Kidney epithelial cell (primary cell): ENCODE measurements at regions not wholly inside any gene's neighbourhood (a gene's known extent, or its start where the extent isn't known, plus 50 kb on each side); places are given as distances from the start of the nearest gene placed in this dataset.
"Not testable (repeated sequence)": the region's sequence is repeated elsewhere in the genome, so short reads cannot be mapped to it uniquely, and the experiment has no call there.

Source experiments
- DNase-seq: peaks from one replicate; pipeline ENCODE4 v3.0.0-alpha.2; 2010; ENCODE audit warnings: low read depth
- H3K27me3 ChIP-seq: 2 replicates; pipeline ENCODE4 v1.6.0; 2011; ENCODE audit warnings: low read length; ENCODE audit not compliant: control insufficient read depth, insufficient read depth
- H3K36me3 ChIP-seq: 2 replicates; pipeline ENCODE4 v1.5.1; 2011; ENCODE audit warnings: low read length; ENCODE audit not compliant: control insufficient read depth, insufficient read depth
- H3K4me3 ChIP-seq: 2 replicates; pipeline ENCODE4 v1.5.1; 2011; ENCODE audit warnings: low read depth, mild to moderate bottlenecking, control low read depth, low read length
- CTCF ChIP-seq: IDR thresholded peaks from 2 replicates; pipeline ENCODE4 v1.5.1; 2011; ENCODE audit warnings: mild to moderate bottlenecking, moderate library complexity, low read length, control low read depth, inconsistent platforms; ENCODE audit not compliant: insufficient read depth, poor library complexity, severe bottlenecking

- peaks cover 3% of the 10 kb centered on the region for H3K27me3 ChIP-seq
- no peak for TF ChIP-seq CTCF
- no peaks in the 10 kb centered on the region for H3K36me3 ChIP-seq
- DNase-seq: no peak
- H3K4me3 ChIP-seq: no peak overlapping the region
Observed at GRCh38 chr6:167688123-167688522, 138.6 kb upstream of the AFDN start.

GRCh38 chr6:167689278-167689677, 137.4 kb upstream of the AFDN start:
- no peak for DNase-seq
- Histone ChIP-seq H3K36me3 (no peaks in the 10 kb centered on the region), H3K27me3 (peaks cover 3% of the 10 kb centered on the region), H3K4me3 (no peak overlapping the region)
- no peak for TF ChIP-seq CTCF

- TF ChIP-seq CTCF: no peak
- H3K36me3 ChIP-seq: no peaks in the 10 kb centered on the region
- DNase-seq: no peak
- H3K4me3 ChIP-seq: no peak overlapping the region
- peaks cover 3% of the 10 kb centered on the region for H3K27me3 ChIP-seq
Observed at GRCh38 chr6:167689751-167690150, 137.0 kb upstream of the AFDN start.

- not testable (repeated sequence) for H3K36me3 ChIP-seq, DNase-seq, H3K27me3 ChIP-seq, H3K4me3 ChIP-seq
Observed at GRCh38 chr6:167690167-167690922, 136.4 kb upstream of the AFDN start.

- no peak overlapping the region for H3K4me3 ChIP-seq
- peaks cover 3% of the 10 kb centered on the region for H3K27me3 ChIP-seq
- no peak for TF ChIP-seq CTCF
- no peak for DNase-seq
- no peaks in the 10 kb centered on the region for H3K36me3 ChIP-seq
Observed at GRCh38 chr6:167690931-167691330, 135.8 kb upstream of the AFDN start.

- no peaks in the 10 kb centered on the region for H3K36me3 ChIP-seq
- peaks cover 3% of the 10 kb centered on the region for H3K27me3 ChIP-seq
- no peak for TF ChIP-seq CTCF
- DNase-seq: no peak
- H3K4me3 ChIP-seq: no peak overlapping the region
Observed at GRCh38 chr6:167691533-167692312, 135.0 kb upstream of the AFDN start.

- not testable (repeated sequence) for H3K36me3 ChIP-seq
Observed at GRCh38 chr6:167693478-167693877, 133.2 kb upstream of the AFDN start.

More at GRCh38 chr6:167693478-167693877, 133.2 kb upstream of the AFDN start:
- H3K27me3 ChIP-seq, DNase-seq, H3K4me3 ChIP-seq: not testable (repeated sequence)
